ENCODE measurements at regions not wholly inside any gene's neighbourhood (a gene's known extent, or its start where the extent isn't known, plus 50 kb on each side); places are given as distances from the start of the nearest gene placed in this dataset.

DNA sequence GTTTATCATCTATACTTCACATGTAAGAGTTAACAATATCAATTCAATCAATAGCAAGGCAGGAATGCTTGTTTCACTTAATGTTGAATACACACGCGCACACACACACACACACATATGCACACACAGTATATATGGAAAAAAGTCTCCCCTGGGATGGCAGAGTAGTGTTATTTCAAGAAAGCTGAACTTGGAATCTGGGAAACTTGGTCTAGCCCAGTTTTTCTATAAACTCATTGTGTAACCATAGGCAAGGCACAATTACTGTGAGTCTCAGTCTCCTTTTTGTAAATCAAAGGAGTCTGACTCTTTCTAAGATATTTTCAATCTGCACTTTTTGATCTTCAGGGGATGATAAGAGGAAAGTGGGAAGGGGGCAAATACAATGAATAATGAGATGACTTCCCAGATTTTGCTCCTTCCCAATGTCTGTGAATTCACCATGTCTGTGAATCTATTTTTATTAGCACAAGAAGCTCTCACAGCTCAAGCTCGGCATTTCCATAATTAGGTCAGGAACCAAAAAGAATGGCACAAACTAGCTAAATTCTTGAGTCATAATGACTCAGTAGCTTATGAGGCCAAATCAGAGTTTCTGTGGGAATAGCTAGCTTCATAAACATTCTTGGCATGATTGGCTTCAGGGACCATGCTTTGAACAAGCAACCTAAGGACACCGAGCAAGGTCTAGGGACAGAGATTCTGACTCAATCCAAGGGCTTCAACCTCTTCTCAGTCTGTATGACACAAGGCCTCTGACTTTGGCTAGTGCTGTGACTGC, 227.4 kb upstream of the DCBLD2 start:
- no peak for TF ChIP-seq CTCF (IDR thresholded peaks at IDR 0.05)
- TF ChIP-seq POLR2A (IDR thresholded peaks at IDR 0.05), result no peak

All from upper lobe of left lung (tissue), 4 donors.